Breast epithelium (tissue), 3 donors: ENCODE measurements at regions not wholly inside any gene's neighbourhood (a gene's known extent, or its start where the extent isn't known, plus 50 kb on each side); places are given as distances from the start of the nearest gene placed in this dataset.

Source experiments
- POLR2A ChIP-seq: fragments of 450-650 bp; IDR thresholded peaks from one replicate; pipeline ENCODE4 v1.6.1; 2016; ENCODE audit warnings: antibody characterized with exemption, mild to moderate bottlenecking, moderate library complexity
- POLR2AphosphoS5 ChIP-seq, 3 donors: sonication (generic); formaldehyde crosslinking; IDR thresholded peaks; one replicate each; pipeline ENCODE4 v1.6.1; 2017; ENCODE audit warnings: antibody characterized with exemption in 3 of 3

DNA sequence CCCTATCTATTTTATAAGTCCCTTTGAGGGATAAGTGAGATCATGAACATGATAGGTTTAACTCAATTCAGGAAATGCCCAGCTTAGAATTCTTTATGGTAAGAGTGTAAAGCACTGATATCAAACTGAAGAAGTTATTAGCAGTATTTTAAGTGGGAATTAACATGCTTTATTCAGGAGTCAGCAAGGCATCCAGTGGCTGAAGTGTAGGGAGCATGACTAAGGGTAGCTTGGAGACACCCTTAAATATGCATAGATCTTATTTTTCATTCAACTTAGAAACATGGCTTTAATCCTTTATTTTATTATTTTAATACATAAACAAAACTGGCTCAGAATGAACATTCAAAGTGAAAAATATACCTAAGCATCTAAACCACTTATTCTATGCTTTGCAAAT, 158.3 kb upstream of the LPP start:
- no peak for TF ChIP-seq POLR2AphosphoS5 (IDR thresholded peaks at IDR 0.05)
- no peak for TF ChIP-seq POLR2A
